Right lobe of liver (tissue), 6 donors: ENCODE measurements at regions not wholly inside any gene's neighbourhood (a gene's known extent, or its start where the extent isn't known, plus 50 kb on each side); places are given as distances from the start of the nearest gene placed in this dataset.

ENCODE experiments used
- ATAC-seq, 4 donors: fragments of 200-7000 bp; cut with Tn5 transposase; one replicate each; pipeline ENCODE4 v1.9.1; 2020; ENCODE audit warnings: mild to moderate bottlenecking in 4 of 4, moderate library complexity in 4 of 4
- DNase-seq, 3 donors: peaks; one replicate each; pipeline ENCODE4 v3.0.0-alpha.2; 2020
- H3K27ac ChIP-seq, 3 donors: fragments of 200-600 bp; one replicate each; pipeline ENCODE4 v1.8.0; 2022
- H3K27me3 ChIP-seq, 2 donors: fragments of 200-600 bp; one replicate each; pipeline ENCODE4 v1.8.0; 2022
- H3K36me3 ChIP-seq, 4 donors: fragments of 200-600 bp; sonication (generic) in 1 of 4; one replicate each; pipeline versions ENCODE4 v1.5.1 to v1.8.0; 2017 to 2022; ENCODE audit warnings: control low read depth in 1 of 4
- H3K4me1 ChIP-seq, 4 donors: fragments of 200-600 bp; sonication (generic) in 1 of 4; one replicate each; pipeline versions ENCODE4 v1.5.1 to v1.8.0; 2017 to 2022; ENCODE audit warnings: control low read depth in 1 of 4
- H3K4me3 ChIP-seq, 3 donors: fragments of 200-600 bp; one replicate each; pipeline ENCODE4 v1.8.0; 2022
- H3K9me3 ChIP-seq, 4 donors: fragments of 200-600 bp; sonication (generic) in 1 of 4; one replicate each; pipeline versions ENCODE4 v1.5.1 to v1.8.0; 2017 to 2022; ENCODE audit warnings: control low read depth in 1 of 4
- CTCF ChIP-seq, 4 donors: fragments of 200-600 bp in 3 of 4; fragments of 450-650 bp in 1 of 4; IDR thresholded peaks; one replicate each; pipeline versions ENCODE4 v1.5.1 to v1.8.0; 2016 to 2022; ENCODE audit warnings: antibody characterized with exemption in 4 of 4, mild to moderate bottlenecking in 2 of 4
- POLR2A ChIP-seq: fragments of 450-650 bp; IDR thresholded peaks from one replicate; pipeline ENCODE4 v1.6.1; 2017; ENCODE audit warnings: antibody characterized with exemption, mild to moderate bottlenecking
- WGBS: methylation state at CpG from one replicate; pipeline ENCODE4 v1.1.6; 2018; ENCODE audit warnings: low coverage, low lambda C conversion rate; ENCODE audit not compliant: insufficient coverage; ENCODE audit errors: missing lambda C conversion rate; 5-methylcytosine and 5-hydroxymethylcytosine counted together
- intact Hi-C, 2 donors: fragments of 100-400 bp; cut with DNase I; formaldehyde crosslinking; loops; one replicate each; pipeline versions ENCODE4 v1.11.2 to v1.14.1; 2022
- donor health status: DM: no; HTN: yes; CAD: no.
- donor health status: DM: no; HTN: no; CAD: no.
- donor health status: DM: no; HTN: no; CAD: no.
- donor health status: DM: no; HTN: yes; CAD: no.
- donor health status: DM: no; HTN: yes; CAD: no.

DNA sequence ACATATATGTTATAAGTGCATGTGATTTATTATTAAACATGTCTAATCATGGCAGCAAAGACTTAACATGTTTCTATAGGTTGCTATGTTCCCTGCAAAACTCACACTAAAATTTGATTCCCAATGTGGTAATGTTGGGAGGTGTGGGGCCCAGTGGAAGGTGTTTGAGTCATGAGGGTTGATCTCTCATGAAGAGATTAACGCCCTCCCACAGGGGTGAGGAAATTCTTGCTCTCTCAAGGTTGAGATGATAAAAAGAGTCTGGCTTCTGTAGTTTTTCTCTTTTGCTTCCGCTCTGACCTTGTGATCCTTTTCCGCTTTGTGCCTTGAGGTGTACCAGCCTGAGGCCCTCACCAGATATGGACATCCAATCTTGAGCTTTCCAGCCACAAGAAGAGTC, 737.5 kb upstream of the SLITRK5 start:
- Histone ChIP-seq H3K9me3 (no peaks in the 10 kb centered on the region), H3K4me3 (no peak overlapping the region), H3K36me3 (no peaks in the 10 kb centered on the region), H3K27ac (no peak overlapping the region), H3K4me1 (no peaks in the 10 kb centered on the region), H3K27me3 (no peaks in the 10 kb centered on the region)
- TF ChIP-seq POLR2A = no peak
- TF ChIP-seq CTCF (IDR thresholded peaks at IDR 0.05) = no peak
- DNase-seq (no peak), ATAC-seq (no peak)
- intact Hi-C loops = no loop called here
- 66% methylated on average over 3 of the region's 3 CpGs for WGBS

- H3K4me3 ChIP-seq = no peak overlapping the region
Measured at GRCh38 chr13:86937316-86937715, 733.9 kb upstream of the SLITRK5 start.

GRCh38 chr13:86945584-86945983, 725.6 kb upstream of the SLITRK5 start:
- intact Hi-C loops = no loop called here
- DNase-seq = no peak
- Histone ChIP-seq H3K27me3 (no peaks in the 10 kb centered on the region), H3K4me3 (no peak overlapping the region), H3K4me1 (peaks cover 0 to 35% (median 13%) of the 10 kb centered on the region in 4 donors), H3K36me3 (no peaks in the 10 kb centered on the region), H3K9me3 (no peaks in the 10 kb centered on the region), H3K27ac (peak overlapping the region in 2 of 3 donors; percentile 69 to 82)
- WGBS = 22% methylated on average over 2 of the region's 2 CpGs
- peak; percentile 34 to 67 (median 49) for ATAC-seq
- TF ChIP-seq CTCF (IDR thresholded peaks at IDR 0.05) (no peak), POLR2A (no peak)

More at GRCh38 chr13:86937316-86937715, 733.9 kb upstream of the SLITRK5 start:
- Histone ChIP-seq H3K36me3 (no peaks in the 10 kb centered on the region), H3K27me3 (no peaks in the 10 kb centered on the region), H3K4me1 (no peaks in the 10 kb centered on the region), H3K27ac (no peak overlapping the region), H3K9me3 (no peaks in the 10 kb centered on the region)
- TF ChIP-seq CTCF (IDR thresholded peaks at IDR 0.05) (no peak), POLR2A (no peak)
- ATAC-seq (no peak), DNase-seq (no peak)
- intact Hi-C loops = no loop called here
- WGBS = 84% methylated on average over 2 of the region's 2 CpGs

DNA sequence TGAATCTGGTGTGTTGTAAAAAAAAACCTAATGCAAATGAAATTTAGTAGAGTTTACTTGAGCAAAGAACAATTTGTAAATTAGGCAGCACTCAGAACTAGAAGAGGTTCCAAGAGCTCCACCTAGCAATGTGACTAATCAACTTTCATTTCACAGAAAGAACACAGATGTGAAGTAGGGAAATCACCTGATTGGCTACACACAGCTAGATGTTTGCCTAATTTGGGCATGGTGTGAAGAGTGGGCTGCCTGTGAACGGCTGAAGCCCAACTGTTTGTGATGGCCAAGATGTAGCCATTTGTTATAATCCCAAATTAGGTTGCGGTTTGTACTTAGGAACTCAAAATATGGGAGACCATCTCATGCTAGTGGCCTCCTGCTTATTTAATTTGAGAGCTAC, 724.4 kb upstream of the SLITRK5 start:
- DNase-seq (no peak), ATAC-seq (peak; percentile 79 to 92 (median 87))
- Histone ChIP-seq H3K36me3 (no peaks in the 10 kb centered on the region), H3K27ac (peak overlapping the region; percentile 0 to 82 (median 69)), H3K4me3 (no peak overlapping the region), H3K4me1 (peaks cover 0 to 35% (median 13%) of the 10 kb centered on the region in 4 donors), H3K27me3 (no peaks in the 10 kb centered on the region), H3K9me3 (no peaks in the 10 kb centered on the region)
- TF ChIP-seq CTCF (IDR thresholded peaks at IDR 0.05) = no peak
- no peak for TF ChIP-seq POLR2A
- intact Hi-C loops = no loop called here
- 42% methylated on average over 2 of the region's 2 CpGs for WGBS

DNA sequence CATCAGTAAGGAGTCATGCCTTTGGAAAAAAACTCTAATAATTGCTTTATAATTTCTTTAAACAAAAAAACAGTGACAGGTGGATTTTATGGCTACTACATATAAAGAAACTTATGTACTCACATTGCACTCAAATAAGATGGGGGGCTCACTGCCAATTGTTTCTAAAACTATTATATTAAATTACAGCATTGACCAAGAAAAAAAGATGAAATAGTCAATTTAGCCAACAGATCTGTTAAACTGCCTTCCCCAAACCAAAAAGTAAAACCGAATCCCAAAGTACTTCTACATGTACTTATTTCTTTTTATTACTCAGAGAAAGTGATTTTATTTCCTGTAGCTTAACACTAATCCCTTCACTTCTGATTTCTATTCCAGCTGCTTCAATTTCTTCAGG, 716.8 kb upstream of the SLITRK5 start:
- no peaks in the 10 kb centered on the region for H3K27me3 ChIP-seq
- intact Hi-C loops = no loop called here
- TF ChIP-seq CTCF (IDR thresholded peaks at IDR 0.05) (no peak), POLR2A (no peak)
- H3K4me3 ChIP-seq = no peak overlapping the region
- DNase-seq (no peak), ATAC-seq (no peak)
- H3K4me1 ChIP-seq = no peaks in the 10 kb centered on the region
- H3K36me3 ChIP-seq = no peaks in the 10 kb centered on the region
- no peak overlapping the region for H3K27ac ChIP-seq
- no peaks in the 10 kb centered on the region for H3K9me3 ChIP-seq
- 50% methylated on average over 1 of the region's 1 CpG for WGBS
